Transverse colon (tissue), 4 donors: ENCODE measurements at regions not wholly inside any gene's neighbourhood (a gene's known extent, or its start where the extent isn't known, plus 50 kb on each side); places are given as distances from the start of the nearest gene placed in this dataset.

Experiments
- CTCF ChIP-seq, 5 experiments: fragments of 200-600 bp in 3 of 5; fragments of 450-650 bp in 2 of 5; sonication (generic) in 3 of 5; IDR thresholded peaks; 1 replicate in 2 of 5; 2 replicates in 3 of 5; pipeline ENCODE4 v1.5.1; 2016 to 2017; ENCODE audit warnings: antibody characterized with exemption in 5 of 5, inconsistent platforms in 3 of 5, mild to moderate bottlenecking in 2 of 5, moderate library complexity in 1 of 5
- EP300 ChIP-seq: sonication (generic); formaldehyde crosslinking; IDR thresholded peaks from one replicate; pipeline ENCODE4 v1.6.1; 2017; ENCODE audit warnings: antibody characterized with exemption, low read depth
- POLR2A ChIP-seq: fragments of 450-650 bp; IDR thresholded peaks from one replicate; pipeline ENCODE4 v1.6.1; 2016; ENCODE audit warnings: antibody characterized with exemption, mild to moderate bottlenecking, moderate library complexity
- POLR2AphosphoS5 ChIP-seq, 3 donors: sonication (generic); formaldehyde crosslinking; IDR thresholded peaks; one replicate each; pipeline ENCODE4 v1.6.1; 2016; ENCODE audit warnings: antibody characterized with exemption in 3 of 3

DNA sequence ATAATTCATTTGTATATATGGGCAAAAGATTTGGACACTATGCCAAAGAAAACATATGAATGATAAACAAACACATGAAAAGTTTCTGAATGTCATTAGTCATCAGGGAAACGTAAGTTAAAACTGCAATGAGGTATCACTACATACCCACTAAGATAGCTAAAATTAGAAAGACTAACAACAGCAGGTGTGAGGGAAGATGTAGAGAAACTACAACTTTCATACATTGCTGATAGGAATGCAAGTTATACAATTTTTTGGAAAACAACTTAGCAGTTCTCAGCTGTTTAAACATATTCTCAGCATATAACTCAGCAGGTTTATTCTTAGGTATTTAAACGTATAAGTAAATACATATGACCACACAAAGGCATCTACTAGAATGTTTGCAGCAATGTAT lies 563.5 kb upstream of the KLHL29 start:
- TF ChIP-seq POLR2A = no peak
- TF ChIP-seq POLR2AphosphoS5 (IDR thresholded peaks at IDR 0.05) = no peak
- no peak for TF ChIP-seq EP300
- TF ChIP-seq CTCF (IDR thresholded peaks at IDR 0.05) = no peak
